ENCODE measurements at regions not wholly inside any gene's neighbourhood (a gene's known extent, or its start where the extent isn't known, plus 50 kb on each side); places are given as distances from the start of the nearest gene placed in this dataset.

DNA sequence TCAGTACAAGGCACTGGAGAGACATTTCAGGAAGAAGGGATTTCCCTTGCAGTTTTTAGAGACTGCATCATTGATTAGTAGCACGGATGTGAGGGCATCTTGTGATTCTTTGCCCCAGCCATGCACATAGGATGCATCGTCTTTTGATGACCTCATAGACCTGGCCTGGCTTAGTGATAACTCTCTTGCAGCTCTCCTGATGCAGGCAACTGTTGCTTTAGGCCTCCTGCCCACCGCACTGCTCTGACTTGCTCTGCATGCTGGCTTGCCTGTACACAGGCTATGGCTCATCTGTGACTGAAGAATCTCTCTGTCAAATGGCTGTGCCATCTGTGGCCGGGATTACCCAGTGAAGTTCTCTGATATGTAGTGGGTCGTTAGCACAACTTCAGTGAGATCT, 207.7 kb upstream of the PTCHD4 start:
- Histone ChIP-seq H3K4me1 (no peaks in the 10 kb centered on the region), H3K27me3 (no peaks in the 10 kb centered on the region), H3K9ac (ENCODE audit: low read depth in 2 of 2, low read length in 2 of 2) (no peak overlapping the region), H3K4me3 (no peak overlapping the region), H3K36me3 (no peaks in the 10 kb centered on the region), H3K9me3 (no peaks in the 10 kb centered on the region), H3K27ac (no peak overlapping the region)
- intact Hi-C loops (cut with DNase I): no loop called here
- no peak for DNase-seq
- TF ChIP-seq, protein P1, sequence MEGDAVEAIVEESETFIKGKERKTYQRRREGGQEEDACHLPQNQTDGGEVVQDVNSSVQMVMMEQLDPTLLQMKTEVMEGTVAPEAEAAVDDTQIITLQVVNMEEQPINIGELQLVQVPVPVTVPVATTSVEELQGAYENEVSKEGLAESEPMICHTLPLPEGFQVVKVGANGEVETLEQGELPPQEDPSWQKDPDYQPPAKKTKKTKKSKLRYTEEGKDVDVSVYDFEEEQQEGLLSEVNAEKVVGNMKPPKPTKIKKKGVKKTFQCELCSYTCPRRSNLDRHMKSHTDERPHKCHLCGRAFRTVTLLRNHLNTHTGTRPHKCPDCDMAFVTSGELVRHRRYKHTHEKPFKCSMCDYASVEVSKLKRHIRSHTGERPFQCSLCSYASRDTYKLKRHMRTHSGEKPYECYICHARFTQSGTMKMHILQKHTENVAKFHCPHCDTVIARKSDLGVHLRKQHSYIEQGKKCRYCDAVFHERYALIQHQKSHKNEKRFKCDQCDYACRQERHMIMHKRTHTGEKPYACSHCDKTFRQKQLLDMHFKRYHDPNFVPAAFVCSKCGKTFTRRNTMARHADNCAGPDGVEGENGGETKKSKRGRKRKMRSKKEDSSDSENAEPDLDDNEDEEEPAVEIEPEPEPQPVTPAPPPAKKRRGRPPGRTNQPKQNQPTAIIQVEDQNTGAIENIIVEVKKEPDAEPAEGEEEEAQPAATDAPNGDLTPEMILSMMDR (IDR thresholded peaks at IDR 0.05): no peak

DNA sequence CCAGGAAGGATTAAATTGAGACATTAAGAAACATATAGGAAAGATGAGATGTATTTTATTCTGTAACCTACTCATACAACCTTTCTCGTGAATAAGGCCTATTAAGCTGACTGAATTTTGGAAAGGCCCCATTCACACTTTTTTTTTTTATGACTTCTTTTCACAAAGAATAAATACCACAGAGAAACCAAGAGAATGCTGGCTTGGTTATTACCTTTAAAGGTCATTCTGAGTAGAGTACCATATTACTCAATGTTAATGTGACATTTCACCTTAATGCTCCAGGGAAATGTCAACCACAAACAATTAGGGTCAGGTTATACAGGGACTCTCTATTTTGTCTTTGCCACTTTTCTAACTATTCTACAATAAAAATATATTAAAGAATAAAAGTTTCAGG, 204.9 kb upstream of the PTCHD4 start:
- no peak for DNase-seq

DNA sequence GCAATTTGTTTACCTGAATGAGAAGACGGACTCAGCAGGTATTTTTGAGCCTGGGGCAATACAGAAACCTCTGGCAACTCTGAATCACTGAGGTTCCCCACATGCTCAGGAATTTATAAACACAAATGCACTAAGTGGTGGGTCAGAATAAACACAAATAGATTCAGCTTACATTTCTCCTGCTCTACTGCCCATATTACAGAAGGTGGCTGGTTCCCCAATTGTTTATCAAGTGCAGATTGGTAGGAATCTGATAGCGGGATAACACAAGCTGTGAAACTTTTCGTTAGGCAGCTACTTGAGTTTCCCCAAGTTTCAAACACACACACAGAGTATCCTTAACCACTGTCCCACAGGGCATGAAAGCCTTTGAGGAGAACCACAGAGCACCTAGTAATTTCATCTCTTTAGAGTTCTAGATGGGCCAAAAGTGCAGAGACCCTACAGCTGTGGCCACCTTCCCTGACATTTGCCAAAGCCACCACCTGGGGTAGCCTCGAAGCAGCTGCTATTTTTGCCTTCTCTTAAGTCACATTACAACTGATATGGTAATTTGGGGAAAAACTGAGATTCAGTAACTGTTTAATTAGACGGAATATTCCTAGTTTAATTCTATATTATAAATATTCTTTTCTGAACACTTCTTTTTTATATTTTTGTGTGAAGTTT, 204.2 kb upstream of the PTCHD4 start:
- Histone ChIP-seq H3K36me3 (no peaks in the 10 kb centered on the region), H3K4me3 (no peak overlapping the region), H3K27me3 (no peaks in the 10 kb centered on the region), H3K27ac (no peak overlapping the region), H3K9me3 (no peaks in the 10 kb centered on the region), H3K4me1 (no peaks in the 10 kb centered on the region), H3K9ac (ENCODE audit: low read depth in 2 of 2, low read length in 2 of 2) (no peak overlapping the region)
- TF ChIP-seq, protein P1 (IDR thresholded peaks at IDR 0.05): no peak
- no peak for DNase-seq
- intact Hi-C loops (cut with DNase I): no loop called here

More for the DNA sequence above, 204.9 kb upstream of the PTCHD4 start:
- TF ChIP-seq, protein P1 (IDR thresholded peaks at IDR 0.05): no peak
- intact Hi-C loops (cut with DNase I): no loop called here
- no peaks in the 10 kb centered on the region for H3K36me3 ChIP-seq
- H3K27ac ChIP-seq: no peak overlapping the region
- no peaks in the 10 kb centered on the region for H3K9me3 ChIP-seq
- no peak overlapping the region for H3K9ac ChIP-seq (ENCODE audit: low read depth in 2 of 2, low read length in 2 of 2)
- no peak overlapping the region for H3K4me3 ChIP-seq
- H3K27me3 ChIP-seq: no peaks in the 10 kb centered on the region
- no peaks in the 10 kb centered on the region for H3K4me1 ChIP-seq

DNA sequence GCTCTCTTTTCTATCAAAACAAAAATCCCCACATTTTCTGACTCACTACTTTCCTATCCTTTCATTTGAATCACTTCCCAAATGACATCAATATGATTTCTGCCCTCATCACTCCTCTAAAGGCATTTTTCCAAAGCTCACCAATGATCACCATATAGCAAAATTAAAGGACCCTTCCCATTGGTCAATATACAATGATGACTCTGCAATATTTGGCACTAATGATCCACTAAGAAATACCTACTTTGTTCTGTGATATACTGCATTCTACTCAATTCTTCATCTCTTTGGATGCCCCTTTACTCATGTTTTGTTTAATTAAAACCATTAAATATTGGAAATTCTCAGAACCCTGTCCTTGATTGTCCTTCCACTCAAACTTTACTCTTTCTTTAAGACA, 200.3 kb upstream of the PTCHD4 start:
- Histone ChIP-seq H3K9me3 (no peaks in the 10 kb centered on the region), H3K4me1 (no peaks in the 10 kb centered on the region), H3K9ac (ENCODE audit: low read depth in 2 of 2, low read length in 2 of 2) (no peak overlapping the region), H3K4me3 (no peak overlapping the region), H3K27ac (no peak overlapping the region), H3K36me3 (no peaks in the 10 kb centered on the region), H3K27me3 (no peaks in the 10 kb centered on the region)
- intact Hi-C loops (cut with DNase I): no loop called here
- TF ChIP-seq, protein P1 (IDR thresholded peaks at IDR 0.05): no peak
- DNase-seq: no peak

DNA sequence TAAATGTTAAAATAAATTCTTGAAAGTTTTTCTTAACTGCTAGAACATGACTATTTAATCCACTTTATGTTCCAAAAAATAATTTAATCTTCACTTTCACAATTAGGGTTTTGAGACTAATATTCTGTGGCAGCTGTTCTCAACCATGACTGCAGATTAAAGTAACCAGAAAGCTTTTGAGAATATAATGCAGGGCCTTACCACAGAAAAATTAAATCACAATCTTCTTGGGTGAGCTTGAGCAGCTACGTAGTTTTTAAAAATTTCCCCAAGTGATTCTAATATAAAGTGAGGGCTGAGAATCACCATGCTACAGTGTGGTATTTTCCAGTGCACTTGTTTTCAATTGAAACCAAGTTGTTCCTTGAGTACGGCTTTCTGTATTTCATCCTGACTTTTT, 196.6 kb upstream of the PTCHD4 start:
- no peak overlapping the region for H3K4me3 ChIP-seq
- no peaks in the 10 kb centered on the region for H3K4me1 ChIP-seq
- H3K27ac ChIP-seq: no peak overlapping the region
- no peaks in the 10 kb centered on the region for H3K27me3 ChIP-seq
- intact Hi-C loops (cut with DNase I): no loop called here
- no peaks in the 10 kb centered on the region for H3K36me3 ChIP-seq
- H3K9ac ChIP-seq (ENCODE audit: low read depth in 2 of 2, low read length in 2 of 2): no peak overlapping the region
- DNase-seq: no peak
- no peaks in the 10 kb centered on the region for H3K9me3 ChIP-seq
- TF ChIP-seq, protein P1 (IDR thresholded peaks at IDR 0.05): no peak

Measured in colonic mucosa (tissue), 4 donors.